ENCODE measurements at regions not wholly inside any gene's neighbourhood (a gene's known extent, or its start where the extent isn't known, plus 50 kb on each side); places are given as distances from the start of the nearest gene placed in this dataset.

DNA sequence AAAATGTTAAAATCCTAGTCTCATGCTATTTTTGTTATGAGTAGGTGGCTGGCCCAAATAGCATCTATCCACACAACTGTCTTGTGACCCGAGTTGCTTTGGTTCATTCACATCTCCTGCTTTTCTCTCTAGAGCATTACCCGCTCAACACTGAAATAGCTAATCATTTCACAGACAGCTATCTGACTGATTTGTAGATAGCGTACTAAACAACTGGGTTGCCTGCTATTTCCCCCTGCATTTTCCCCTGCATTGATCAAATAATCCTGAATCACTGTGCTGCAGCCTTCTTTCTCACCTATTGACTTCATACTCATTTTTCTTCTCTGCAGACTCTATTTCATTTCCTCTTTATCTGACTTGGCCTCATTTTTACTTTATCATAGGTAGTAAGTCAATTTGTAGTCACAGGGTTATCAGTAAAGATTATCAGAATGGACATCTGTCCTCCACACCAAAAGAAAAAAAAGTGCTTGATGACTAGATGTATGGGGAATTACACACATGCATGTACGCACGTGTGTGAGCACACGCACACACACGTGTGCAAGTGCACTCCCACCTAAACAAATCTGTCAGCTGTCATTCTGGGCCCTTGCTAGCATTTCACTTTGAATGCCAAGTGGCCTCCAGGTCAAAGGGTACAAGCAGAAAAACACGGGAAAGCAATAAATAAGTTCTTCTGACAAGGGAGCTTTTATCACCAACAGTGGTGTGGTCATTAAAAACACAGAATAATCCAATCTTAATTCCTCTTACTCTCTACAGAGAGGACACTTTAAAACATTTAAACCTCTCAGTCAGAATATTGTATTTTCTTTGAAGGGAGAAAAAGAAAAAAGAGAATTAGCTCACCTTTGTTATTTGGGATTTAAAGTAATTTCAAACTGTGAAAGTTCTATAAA, 501.6 kb downstream of the EFNA5 start:
- TF ChIP-seq CTCF (IDR thresholded peaks at IDR 0.05) = no peak
- no peak overlapping the region for H3K4me3 ChIP-seq
- no peak overlapping the region for H3K27ac ChIP-seq
- no peak for DNase-seq (ENCODE audit: low spot score)

DNA sequence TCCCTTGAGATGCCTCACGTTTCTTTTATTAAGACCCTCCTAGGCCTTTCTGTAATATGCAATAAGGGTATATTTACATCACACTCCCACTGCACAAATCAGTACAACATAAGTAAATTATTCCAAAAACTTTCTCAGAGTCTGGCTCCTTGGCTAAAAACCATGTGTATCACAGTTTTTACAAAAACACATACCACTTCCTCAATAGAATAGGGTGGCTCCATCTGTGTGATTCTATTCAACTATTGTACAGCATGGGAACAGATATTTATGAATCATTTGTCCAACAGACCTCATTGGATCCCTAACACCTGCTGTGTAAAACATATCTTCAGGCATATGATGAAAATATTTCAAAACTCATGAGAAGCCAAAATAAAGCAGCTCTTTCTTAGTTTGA, 502.7 kb downstream of the EFNA5 start:
- no peak overlapping the region for H3K27ac ChIP-seq
- no peak overlapping the region for H3K4me3 ChIP-seq
- DNase-seq (ENCODE audit: low spot score) = no peak
- TF ChIP-seq CTCF (IDR thresholded peaks at IDR 0.05) = no peak

DNA sequence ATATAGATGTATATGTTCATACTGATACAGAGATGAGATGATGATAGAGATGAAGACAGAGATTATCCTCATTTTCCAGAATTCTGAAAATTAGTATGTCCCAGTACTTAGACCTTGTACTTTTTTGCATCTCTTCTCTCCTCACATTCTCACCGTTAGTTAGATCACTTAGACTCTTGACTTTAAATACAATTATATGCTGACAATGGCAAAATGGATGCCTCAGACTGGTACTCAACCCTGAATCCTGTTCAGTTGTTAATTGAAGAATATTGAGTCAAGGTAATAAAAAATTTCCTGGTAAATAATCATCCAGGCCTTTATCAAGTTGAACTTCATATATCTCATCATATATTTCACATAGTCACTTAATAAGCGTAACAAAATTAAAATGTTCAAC, 505.4 kb downstream of the EFNA5 start:
- no peak overlapping the region for H3K27ac ChIP-seq
- TF ChIP-seq CTCF (IDR thresholded peaks at IDR 0.05) = no peak
- no peak for DNase-seq (ENCODE audit: low spot score)
- H3K4me3 ChIP-seq = no peak overlapping the region

DNA sequence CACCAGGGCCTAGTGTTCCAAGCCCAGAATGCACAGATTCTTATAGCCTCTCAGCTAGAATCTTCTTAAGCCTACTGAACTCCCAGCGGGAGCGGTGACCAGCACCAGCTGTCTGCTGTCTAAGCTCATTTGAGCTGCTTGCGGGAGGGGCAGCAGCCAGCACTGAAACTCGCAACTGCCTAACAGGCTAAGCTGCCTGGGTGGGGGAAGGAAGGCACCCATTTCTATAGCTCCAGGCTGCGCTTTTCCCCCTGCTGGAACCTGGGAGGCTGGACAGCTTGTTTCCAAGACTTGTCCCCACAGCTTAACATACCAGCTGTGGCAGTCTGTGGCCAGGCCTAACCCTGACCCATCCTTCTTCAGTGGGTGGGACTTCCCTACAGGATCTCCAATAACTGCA, 512.9 kb downstream of the EFNA5 start:
- DNase-seq (ENCODE audit: low spot score) = no peak
- no peak overlapping the region for H3K4me3 ChIP-seq
- no peak for TF ChIP-seq CTCF (IDR thresholded peaks at IDR 0.05)
- no peak overlapping the region for H3K27ac ChIP-seq

DNA sequence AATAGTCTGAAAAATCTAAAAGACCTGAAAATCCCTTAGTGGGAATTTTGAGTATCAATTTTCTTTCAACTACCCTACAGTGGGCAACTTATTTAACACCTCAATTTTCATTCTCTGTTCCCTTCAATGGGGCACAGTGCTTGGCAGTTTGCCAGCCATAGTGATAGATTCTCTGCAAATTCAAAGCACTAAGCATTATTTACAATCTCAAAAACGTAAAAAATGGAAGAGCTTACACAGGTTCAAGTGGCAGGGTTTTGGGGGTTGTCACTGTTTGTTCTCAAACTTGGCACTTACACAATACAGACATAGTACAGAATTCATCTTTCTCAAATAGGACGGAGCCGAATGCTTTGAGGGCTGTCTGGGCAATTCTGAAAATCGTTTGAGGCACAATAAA, 515.0 kb downstream of the EFNA5 start:
- Histone ChIP-seq H3K4me3 (no peak overlapping the region), H3K27ac (no peak overlapping the region)
- no peak for DNase-seq (ENCODE audit: low spot score)
- no peak for TF ChIP-seq CTCF (IDR thresholded peaks at IDR 0.05)

DNA sequence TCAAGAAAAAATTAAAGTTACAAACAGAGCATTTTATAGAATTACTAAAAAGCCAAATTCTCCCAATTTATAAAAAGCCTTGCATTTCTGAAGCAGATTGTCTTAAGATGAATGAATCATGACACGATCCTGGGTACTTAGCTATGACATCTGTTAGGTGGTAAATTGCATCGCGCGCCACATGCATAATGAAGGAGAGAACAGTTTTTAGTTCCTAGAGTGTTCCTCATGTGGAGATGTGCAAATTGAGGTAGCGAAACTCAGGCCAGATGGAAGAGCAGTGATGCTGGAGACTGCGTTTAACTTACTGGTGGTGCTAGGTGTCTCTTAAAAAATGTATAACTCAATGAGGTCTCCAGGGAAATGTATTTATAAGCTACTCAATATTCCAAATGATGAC, 516.1 kb downstream of the EFNA5 start:
- no peak overlapping the region for H3K4me3 ChIP-seq
- no peak overlapping the region for H3K27ac ChIP-seq
- TF ChIP-seq CTCF (IDR thresholded peaks at IDR 0.05) = no peak
- DNase-seq (ENCODE audit: low spot score) = no peak

- TF ChIP-seq CTCF (IDR thresholded peaks at IDR 0.05) = no peak
- DNase-seq (ENCODE audit: low spot score) = no peak
- Histone ChIP-seq H3K27ac (no peak overlapping the region), H3K4me3 (no peak overlapping the region)
Observed at GRCh38 chr5:107153283-107153682, 517.5 kb downstream of the EFNA5 start.
